ENCODE measurements at regions not wholly inside any gene's neighbourhood (a gene's known extent, or its start where the extent isn't known, plus 50 kb on each side); places are given as distances from the start of the nearest gene placed in this dataset.

- no peak overlapping the region for H3K27ac Mint-ChIP-seq
- TF ChIP-seq CTCF (IDR thresholded peaks at IDR 0.05; ENCODE audit: unreplicated experiment), result no peak
- no peaks in the 10 kb centered on the region for H3K36me3 Mint-ChIP-seq
- no peaks in the 10 kb centered on the region for H3K4me1 Mint-ChIP-seq
- no peak for DNase-seq (ENCODE audit: low spot score in 2 of 2, unreplicated experiment in 2 of 2)
- H3K9me3 Mint-ChIP-seq, result peaks cover 8% of the 10 kb centered on the region
- no peak overlapping the region for H3K4me3 Mint-ChIP-seq
- H3K27me3 Mint-ChIP-seq (ENCODE audit: low read depth), result no peaks in the 10 kb centered on the region
Observed at GRCh38 chr3:30550246-30550645, 56.2 kb upstream of the TGFBR2 start.

DNA sequence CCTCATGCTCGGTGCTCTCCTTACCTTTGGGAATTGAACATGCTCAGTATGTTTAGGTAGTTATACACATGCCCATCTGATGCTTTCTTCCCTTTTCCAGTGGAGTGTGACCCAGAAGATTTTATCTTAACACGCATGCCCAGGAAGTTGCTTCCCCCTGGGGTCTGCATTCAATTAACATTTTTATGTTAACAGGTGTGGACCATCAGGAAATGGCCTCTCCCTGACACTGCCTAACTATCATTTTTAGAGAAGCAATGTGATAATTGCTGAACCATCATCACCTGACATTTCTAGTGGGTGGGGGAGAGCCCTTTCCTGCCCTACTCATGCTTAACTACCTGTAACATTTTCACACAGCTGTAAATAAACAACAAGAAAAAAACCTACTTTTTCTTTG, 55.1 kb upstream of the TGFBR2 start:
- no peaks in the 10 kb centered on the region for H3K4me1 Mint-ChIP-seq
- H3K36me3 Mint-ChIP-seq, result no peaks in the 10 kb centered on the region
- peaks cover 14% of the 10 kb centered on the region for H3K9me3 Mint-ChIP-seq
- no peak for DNase-seq (ENCODE audit: low spot score in 2 of 2, unreplicated experiment in 2 of 2)
- no peak overlapping the region for H3K4me3 Mint-ChIP-seq
- TF ChIP-seq CTCF (IDR thresholded peaks at IDR 0.05; ENCODE audit: unreplicated experiment), result no peak
- no peak overlapping the region for H3K27ac Mint-ChIP-seq
- H3K27me3 Mint-ChIP-seq (ENCODE audit: low read depth), result no peaks in the 10 kb centered on the region

GRCh38 chr3:30551927-30552326, 54.5 kb upstream of the TGFBR2 start:
- Mint-ChIP-seq H3K4me1 (no peaks in the 10 kb centered on the region), H3K9me3 (peaks cover 14% of the 10 kb centered on the region), H3K36me3 (no peaks in the 10 kb centered on the region), H3K27ac (no peak overlapping the region), H3K4me3 (no peak overlapping the region), H3K27me3 (ENCODE audit: low read depth) (no peaks in the 10 kb centered on the region)
- no peak for TF ChIP-seq CTCF (IDR thresholded peaks at IDR 0.05; ENCODE audit: unreplicated experiment)
- DNase-seq (ENCODE audit: low spot score in 2 of 2, unreplicated experiment in 2 of 2), result no peak

DNA sequence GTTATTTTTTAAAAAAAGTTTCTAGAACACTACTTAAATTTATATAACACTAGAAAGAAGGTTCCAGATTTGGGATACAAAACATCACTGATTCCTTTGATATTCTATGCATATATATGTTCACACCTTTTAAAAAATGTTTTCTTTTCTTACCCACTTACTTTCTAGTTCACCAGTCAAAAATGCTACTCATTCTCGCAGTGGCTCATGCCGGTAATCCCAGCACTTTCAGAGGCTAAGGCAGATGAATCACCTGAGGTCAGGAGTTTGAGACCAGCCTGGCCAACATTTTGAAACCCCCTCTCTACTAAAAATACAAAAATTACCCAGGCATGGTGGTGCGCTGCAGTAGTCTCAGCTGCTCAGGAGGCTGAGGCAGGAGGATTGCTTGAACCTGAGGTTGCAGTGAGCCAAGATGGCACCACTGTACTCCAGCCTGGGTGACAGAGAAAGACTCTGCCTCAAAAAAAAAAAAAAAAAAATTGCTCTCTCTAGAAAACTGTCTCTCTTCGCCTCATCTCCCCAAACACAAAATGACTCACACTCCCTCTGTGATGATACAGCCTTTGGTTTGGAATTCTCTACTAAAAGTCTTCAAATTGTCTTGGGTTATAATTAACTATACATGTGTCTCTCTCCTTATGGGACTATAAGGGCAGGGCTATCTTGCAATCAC, 52.6 kb upstream of the TGFBR2 start:
- Mint-ChIP-seq H3K27ac (no peak overlapping the region), H3K9me3 (peaks cover 5% of the 10 kb centered on the region), H3K4me1 (no peaks in the 10 kb centered on the region), H3K27me3 (ENCODE audit: low read depth) (no peaks in the 10 kb centered on the region), H3K4me3 (no peak overlapping the region), H3K36me3 (no peaks in the 10 kb centered on the region)
- no peak for TF ChIP-seq CTCF (IDR thresholded peaks at IDR 0.05; ENCODE audit: unreplicated experiment)
- DNase-seq (ENCODE audit: low spot score in 2 of 2, unreplicated experiment in 2 of 2), result no peak

DNA sequence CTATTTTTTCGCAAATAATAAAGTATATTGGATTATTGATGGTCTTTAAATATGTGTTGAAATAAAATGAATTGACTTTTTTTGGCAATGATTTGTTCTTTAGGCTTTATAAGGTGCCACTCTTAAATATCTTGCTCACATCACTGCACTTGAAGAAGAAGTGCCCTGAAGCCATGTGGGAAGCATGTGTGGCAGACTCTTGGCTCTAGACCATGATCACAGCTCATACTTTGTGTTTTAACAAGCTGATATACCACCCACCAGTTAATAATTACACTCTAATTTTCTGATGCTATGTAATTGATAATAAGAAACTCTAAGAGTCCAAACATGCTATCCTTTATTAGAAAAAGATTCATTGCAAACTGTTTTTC, 52.1 kb upstream of the TGFBR2 start:
- Mint-ChIP-seq H3K9me3 (peaks cover 5% of the 10 kb centered on the region), H3K36me3 (no peaks in the 10 kb centered on the region), H3K27ac (no peak overlapping the region), H3K27me3 (ENCODE audit: low read depth) (no peaks in the 10 kb centered on the region), H3K4me1 (no peaks in the 10 kb centered on the region), H3K4me3 (no peak overlapping the region)
- no peak for TF ChIP-seq CTCF (IDR thresholded peaks at IDR 0.05; ENCODE audit: unreplicated experiment)
- DNase-seq (ENCODE audit: low spot score in 2 of 2, unreplicated experiment in 2 of 2), result no peak

GRCh38 chr3:30555968-30556367, 50.4 kb upstream of the TGFBR2 start:
- Mint-ChIP-seq H3K9me3 (peaks cover 5% of the 10 kb centered on the region), H3K27ac (no peak overlapping the region), H3K4me3 (no peak overlapping the region), H3K36me3 (no peaks in the 10 kb centered on the region), H3K27me3 (ENCODE audit: low read depth) (no peaks in the 10 kb centered on the region), H3K4me1 (no peaks in the 10 kb centered on the region)
- DNase-seq (ENCODE audit: low spot score in 2 of 2, unreplicated experiment in 2 of 2), result no peak
- TF ChIP-seq CTCF (IDR thresholded peaks at IDR 0.05; ENCODE audit: unreplicated experiment), result no peak
